ENCODE measurements at regions not wholly inside any gene's neighbourhood (a gene's known extent, or its start where the extent isn't known, plus 50 kb on each side); places are given as distances from the start of the nearest gene placed in this dataset.

GRCh38 chr5:30957591-30957990, 235.9 kb upstream of the CDH6 start:
- FAIRE-seq (no peak), DNase-seq (ENCODE audit: insufficient read length, low spot score) (no peak)

DNA sequence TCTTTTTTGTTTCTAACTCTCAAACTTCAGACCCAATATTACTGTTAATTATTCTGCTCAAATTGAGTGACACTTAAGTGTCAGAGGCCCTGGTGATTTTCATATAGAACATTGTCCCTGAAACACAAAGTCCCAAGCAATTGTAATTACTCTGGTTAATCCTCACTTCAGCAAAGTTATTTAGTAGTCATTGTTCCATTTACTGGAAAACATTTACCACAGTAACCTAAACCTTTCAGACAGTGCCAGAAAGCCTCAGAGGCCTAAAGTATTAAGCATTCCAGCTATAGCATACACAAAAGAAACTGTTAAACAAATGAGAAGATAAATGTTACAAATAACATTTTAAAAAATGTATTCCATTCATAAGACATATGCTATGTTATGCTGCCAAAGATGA, 237.2 kb upstream of the CDH6 start:
- FAIRE-seq = no peak
- DNase-seq (ENCODE audit: insufficient read length, low spot score) = no peak

DNA sequence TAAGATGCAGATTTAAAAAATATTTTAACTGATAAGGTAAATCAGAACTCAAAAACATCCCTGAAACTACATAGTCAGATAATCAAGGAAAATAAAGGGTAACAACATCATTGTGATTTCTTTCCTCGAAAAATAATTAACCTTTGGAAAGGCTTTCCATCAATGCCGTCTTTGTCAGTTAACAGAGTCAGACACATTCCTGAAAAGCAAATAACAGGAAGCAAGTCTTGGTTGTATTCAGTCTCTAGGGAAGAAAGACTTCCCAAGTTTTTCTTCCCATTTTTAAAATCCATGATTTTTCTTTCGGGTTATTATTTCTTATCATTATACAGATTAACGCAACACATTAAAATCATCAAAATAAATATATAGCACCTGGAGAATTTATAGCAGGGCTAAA, 256.4 kb upstream of the CDH6 start:
- FAIRE-seq (no peak), DNase-seq (ENCODE audit: insufficient read length, low spot score) (no peak)

DNA sequence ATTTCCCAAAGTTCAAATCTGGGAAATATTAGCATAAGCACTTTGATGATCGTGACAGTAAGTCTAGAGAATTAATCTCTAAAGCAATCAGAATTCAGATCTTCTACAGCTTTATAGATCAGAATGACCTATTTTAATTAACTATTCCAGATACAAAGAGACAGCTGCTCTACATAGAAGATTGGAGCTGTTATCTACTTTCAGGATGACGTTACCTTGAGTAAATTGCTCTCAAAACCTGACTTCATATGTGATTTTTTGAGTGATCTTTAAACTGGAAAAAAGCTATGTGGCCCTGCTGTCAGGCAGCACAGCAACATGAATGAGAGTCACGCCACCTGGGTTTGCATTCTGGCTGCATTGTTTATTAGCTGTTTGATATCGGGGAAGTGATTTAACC, 259.9 kb upstream of the CDH6 start:
- no peak for DNase-seq (ENCODE audit: insufficient read length, low spot score)
- FAIRE-seq = no peak

DNA sequence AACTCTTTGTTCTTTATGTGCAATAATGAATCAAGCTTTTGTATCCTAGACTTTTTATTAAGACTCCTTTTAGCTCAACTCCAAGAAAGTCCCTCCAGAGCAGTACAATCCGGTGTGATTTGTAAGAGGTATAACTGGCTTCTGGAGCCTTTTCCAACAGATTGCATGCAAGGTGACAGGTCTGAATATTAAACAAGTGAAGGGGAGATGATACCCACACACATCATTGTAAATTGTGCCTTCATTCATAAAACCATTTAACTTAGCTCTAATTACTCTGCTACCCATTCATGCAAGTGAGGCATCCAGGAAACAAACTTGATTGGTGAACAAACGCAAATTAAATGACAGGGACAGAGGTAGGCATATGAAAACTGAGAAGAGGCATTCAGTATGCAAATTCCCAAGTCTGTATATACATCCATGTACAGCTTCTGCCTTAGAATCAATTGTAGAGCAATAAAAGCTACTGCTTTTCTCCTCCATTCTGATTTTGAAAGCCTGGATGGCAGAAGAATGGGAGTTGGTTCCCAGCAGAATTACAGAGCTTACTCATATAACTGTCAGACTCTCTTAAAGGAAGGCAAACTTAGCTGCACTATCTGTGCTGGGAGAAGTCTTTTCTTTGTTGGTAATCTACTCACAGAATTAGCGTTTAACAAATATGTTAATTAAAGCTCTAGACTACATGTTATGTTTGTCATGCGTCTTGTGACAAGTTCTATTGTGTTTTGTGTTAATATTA, 261.0 kb upstream of the CDH6 start:
- FAIRE-seq (no peak), DNase-seq (ENCODE audit: insufficient read length, low spot score) (no peak)

DNA sequence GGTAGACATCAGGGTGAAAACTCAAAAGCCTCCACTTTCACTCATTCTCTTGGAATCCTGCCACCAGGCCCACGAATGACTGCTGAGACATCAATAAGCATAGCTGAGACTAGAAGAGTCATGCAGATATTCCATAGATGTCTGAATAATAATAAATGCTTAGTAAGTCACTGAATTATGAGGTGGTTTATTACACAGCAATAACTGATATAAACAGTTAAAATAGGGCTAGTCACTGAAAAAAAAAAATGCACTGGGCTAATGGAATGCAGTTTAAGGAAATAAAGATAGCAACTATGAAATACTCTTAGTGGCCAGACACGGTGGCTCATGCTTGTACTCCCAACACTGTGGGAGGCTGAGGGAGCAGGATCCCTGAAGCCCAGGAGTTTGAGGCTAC, 262.8 kb upstream of the CDH6 start:
- no peak for DNase-seq (ENCODE audit: insufficient read length, low spot score)
- FAIRE-seq = no peak

DNA sequence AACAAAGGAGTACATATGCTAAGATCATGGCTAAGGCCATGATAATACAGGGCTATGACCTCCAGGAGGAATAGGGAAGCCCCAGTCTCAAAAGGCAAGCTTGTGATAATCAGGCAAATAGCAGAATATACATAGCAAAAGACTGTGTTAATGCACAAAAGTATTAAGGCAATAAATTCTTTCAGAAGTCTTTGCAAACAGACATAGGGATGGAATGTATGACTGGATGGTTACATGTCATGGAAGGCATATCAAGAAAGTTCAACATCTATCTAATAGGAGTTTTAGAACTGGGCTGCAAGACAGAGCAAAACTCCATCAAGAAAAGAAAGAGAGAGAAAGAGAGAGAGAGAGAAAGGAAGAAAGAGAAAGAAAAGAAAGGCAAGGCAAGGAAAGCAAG, 264.5 kb upstream of the CDH6 start:
- no peak for FAIRE-seq
- no peak for DNase-seq (ENCODE audit: insufficient read length, low spot score)

- no peak for FAIRE-seq
- no peak for DNase-seq (ENCODE audit: insufficient read length, low spot score)
Measured at GRCh38 chr5:30926218-30926617, 267.3 kb upstream of the CDH6 start.

- FAIRE-seq (no peak), DNase-seq (ENCODE audit: insufficient read length, low spot score) (no peak)
Measured at GRCh38 chr5:30921388-30921787, 272.1 kb upstream of the CDH6 start.

GRCh38 chr5:30918171-30918570, 275.3 kb upstream of the CDH6 start:
- no peak for FAIRE-seq
- DNase-seq (ENCODE audit: insufficient read length, low spot score) = no peak

- no peak for DNase-seq (ENCODE audit: insufficient read length, low spot score)
- FAIRE-seq = no peak
Measured at GRCh38 chr5:30908356-30908755, 285.1 kb upstream of the CDH6 start.

GRCh38 chr5:30900367-30900766, 293.1 kb upstream of the CDH6 start:
- no peak for FAIRE-seq
- DNase-seq (ENCODE audit: insufficient read length, low spot score) = no peak

- DNase-seq (ENCODE audit: insufficient read length, low spot score) (no peak), FAIRE-seq (no peak)
Measured at GRCh38 chr5:30894811-30895210, 298.7 kb upstream of the CDH6 start.

- DNase-seq (ENCODE audit: insufficient read length, low spot score) (no peak), FAIRE-seq (no peak)
Measured at GRCh38 chr5:30891660-30892059, 301.8 kb upstream of the CDH6 start.

DNA sequence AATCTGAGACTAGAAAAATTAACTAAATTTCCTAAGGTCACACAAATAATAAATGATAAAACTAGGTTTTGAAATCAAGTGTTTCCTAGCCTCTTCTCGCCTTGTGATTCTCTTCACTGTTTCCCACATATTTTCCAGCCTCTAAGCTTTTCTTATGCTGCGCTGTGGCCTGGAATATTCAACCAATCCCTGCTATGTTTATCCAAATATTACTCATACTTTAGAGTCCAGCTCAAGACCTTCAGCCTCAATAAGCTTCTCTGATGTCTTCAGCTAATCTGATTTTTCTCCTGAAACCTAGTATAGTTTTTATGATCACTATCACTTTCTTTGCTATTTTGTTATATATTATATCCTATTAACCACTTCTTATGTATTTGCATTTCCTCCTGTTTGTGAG, 303.1 kb upstream of the CDH6 start:
- DNase-seq (ENCODE audit: insufficient read length, low spot score) = no peak
- no peak for FAIRE-seq

- DNase-seq (ENCODE audit: insufficient read length, low spot score) (no peak), FAIRE-seq (no peak)
Measured at GRCh38 chr5:30880514-30880913, 313.0 kb upstream of the CDH6 start.

DNA sequence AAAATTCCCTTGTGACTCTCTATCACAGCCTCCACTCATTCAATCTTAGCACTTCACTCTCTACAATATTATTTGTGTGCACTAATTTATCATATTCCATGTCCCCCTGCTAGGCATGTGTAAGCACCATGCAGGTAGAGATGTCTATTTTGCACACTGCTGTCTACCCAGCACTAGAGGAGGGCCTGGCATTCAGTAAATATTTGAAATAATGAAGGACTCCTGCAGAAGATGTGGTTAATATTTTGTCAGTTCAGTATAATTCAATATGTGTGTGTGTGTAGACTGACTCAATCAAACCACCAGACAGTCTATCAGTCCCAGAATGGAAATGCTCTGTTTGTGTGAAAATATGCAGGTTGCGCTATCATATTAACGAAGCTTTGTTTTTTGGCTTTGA, 313.6 kb upstream of the CDH6 start:
- no peak for DNase-seq (ENCODE audit: insufficient read length, low spot score)
- no peak for FAIRE-seq

GRCh38 chr5:30878746-30879145, 314.7 kb upstream of the CDH6 start:
- DNase-seq (ENCODE audit: insufficient read length, low spot score) = no peak
- no peak for FAIRE-seq

- DNase-seq (ENCODE audit: insufficient read length, low spot score) (no peak), FAIRE-seq (no peak)
Measured at GRCh38 chr5:30878296-30878695, 315.2 kb upstream of the CDH6 start.

GRCh38 chr5:30874241-30875034, 319.0 kb upstream of the CDH6 start:
- DNase-seq (ENCODE audit: insufficient read length, low spot score) = no peak
- FAIRE-seq = no peak

DNA sequence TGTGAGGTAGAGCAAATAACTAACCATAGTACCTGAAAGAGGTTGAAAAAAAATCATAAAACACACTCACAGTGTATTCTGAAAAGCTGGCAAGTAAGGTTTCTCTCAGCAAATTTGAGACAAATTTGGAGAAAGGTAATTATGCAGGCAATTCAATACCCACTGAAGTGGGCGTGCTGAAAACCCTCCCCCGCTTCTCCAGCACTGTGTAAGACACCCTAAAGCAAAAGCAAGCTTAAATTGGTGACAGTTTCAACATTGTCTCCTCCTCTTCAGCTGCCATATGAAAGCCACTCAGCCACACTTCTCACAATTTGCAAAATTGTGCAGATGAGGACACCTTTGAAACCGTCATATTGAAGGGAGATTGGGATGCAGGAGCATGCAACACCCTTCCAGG, 322.3 kb upstream of the CDH6 start:
- FAIRE-seq (no peak), DNase-seq (ENCODE audit: insufficient read length, low spot score) (no peak)

DNA sequence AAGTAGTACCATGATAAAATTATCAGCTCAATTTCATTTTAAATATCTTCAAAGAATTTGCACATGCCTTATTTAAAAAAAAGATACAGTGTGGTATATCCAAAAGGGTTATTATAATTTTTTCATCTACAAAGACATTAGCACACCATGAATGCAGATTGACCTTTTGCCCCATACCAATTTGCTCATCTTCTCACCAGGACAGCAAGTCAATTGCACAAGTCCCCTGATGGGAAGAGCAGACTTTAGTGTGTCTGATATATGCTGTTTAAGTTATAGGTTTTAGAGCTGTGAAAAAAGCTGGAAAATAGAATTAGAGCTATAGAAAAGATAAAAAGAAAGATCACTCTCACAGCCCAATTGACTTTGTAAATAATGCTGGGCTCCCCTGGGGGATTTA, 325.8 kb upstream of the CDH6 start:
- FAIRE-seq (no peak), DNase-seq (ENCODE audit: insufficient read length, low spot score) (no peak)

Data from GM19239 (cell line).